ENCODE measurements at regions not wholly inside any gene's neighbourhood (a gene's known extent, or its start where the extent isn't known, plus 50 kb on each side); places are given as distances from the start of the nearest gene placed in this dataset.

- DNase-seq: no peak
These were observed 257.3 kb upstream of the NEIL3 start for GRCh38 chr4:177052211-177052934.

GRCh38 chr4:177057186-177057585 lies 252.5 kb upstream of the NEIL3 start:
- no peak for DNase-seq

GRCh38 chr4:177064116-177064515 lies 245.6 kb upstream of the NEIL3 start:
- no peak for DNase-seq

DNA sequence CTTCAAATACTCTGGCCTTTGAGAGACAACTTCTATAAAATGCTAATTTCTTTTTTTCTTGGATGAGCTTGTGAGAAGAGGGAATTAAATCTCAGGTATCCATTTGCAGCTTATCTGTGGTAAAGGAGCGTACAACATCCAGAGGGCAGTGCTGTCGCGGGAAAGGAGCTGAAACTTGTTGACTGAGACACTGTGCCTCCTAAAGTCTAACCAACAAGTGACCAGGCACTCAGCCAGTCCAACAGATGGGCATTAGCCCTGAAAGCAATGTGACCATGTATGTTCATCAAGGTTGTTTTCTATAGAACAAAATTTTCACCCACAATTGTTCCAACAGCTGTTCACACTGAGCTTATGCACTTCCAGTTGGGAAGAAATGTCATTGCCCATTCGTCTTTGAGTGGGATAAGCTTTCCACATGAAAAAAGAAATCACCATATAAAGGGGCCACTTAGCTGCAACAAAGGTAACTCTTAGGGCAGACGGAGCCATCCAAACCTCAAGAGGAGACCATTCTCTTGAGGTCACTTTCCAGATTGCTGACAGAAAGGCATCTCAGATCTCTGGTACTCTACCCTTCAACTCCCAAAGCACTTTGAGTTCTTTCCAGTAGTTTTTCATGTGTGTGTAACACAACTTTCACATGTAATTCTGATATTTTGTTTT lies 244.8 kb upstream of the NEIL3 start:
- no peak for DNase-seq

GRCh38 chr4:177066746-177067145 lies 242.9 kb upstream of the NEIL3 start:
- no peak for DNase-seq

- no peak for DNase-seq
These were observed 239.1 kb upstream of the NEIL3 start for GRCh38 chr4:177070533-177071058.

- DNase-seq: no peak
These were observed 232.3 kb upstream of the NEIL3 start for GRCh38 chr4:177077095-177077971.

GRCh38 chr4:177079327-177079726 lies 230.3 kb upstream of the NEIL3 start:
- no peak for DNase-seq

DNA sequence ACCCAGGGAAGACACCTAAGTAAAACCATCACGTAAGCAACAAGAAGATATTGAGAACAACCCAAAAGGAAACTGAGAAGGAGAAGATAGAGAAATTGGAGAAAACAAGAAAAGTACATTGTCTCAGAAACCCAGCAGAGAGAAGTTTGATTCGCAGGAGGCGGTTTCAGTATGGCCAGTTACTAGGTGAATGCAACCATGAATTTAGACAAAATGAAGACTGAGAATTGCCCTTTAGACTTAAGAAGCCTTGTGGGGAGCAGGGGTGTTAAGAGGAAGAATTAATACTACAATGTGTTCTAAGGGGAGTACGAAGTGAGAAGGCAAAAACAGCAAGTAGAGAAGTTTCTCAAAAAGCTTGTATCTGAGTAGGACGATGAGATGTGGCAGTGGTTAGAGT lies 229.3 kb upstream of the NEIL3 start:
- no peak for DNase-seq

DNA sequence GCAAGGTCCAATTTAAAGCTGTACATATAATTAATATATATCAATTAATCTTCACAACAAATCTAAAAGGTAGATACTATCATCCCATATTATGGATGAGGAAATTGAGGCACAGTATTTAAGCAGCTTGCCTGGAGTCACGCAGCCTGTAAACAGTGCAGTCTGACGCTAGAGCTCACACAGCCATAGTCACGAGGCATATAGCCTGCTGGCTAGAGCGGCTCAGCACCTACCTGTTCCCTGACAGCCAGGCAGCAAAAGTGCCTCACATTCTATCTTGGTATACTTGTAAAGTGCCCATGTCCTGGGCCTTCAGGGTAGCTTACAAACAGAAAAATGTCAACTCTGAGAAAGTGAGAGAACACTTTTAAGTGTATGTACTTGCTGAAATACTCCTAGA lies 222.6 kb upstream of the NEIL3 start:
- DNase-seq: no peak

DNA sequence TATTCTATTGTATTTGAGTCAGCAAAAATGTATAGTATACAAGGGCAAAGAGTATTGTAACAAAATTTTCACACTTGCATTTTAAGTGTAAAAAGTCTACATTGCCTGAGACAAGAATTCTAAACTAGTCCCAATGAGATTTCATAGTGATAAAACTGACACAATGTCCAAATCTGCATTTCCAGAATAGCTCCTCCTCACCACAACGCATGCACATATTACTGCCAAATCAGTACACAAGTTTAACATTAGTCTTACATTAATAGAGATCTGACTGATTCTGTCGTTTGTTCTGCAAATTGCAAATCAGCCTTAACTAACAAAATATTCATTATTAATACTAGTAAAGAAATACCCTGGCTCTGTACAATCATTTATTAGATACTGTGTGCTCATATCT lies 222.2 kb upstream of the NEIL3 start:
- no peak for DNase-seq

GRCh38 chr4:177091515-177091914 lies 218.2 kb upstream of the NEIL3 start:
- DNase-seq: no peak

GRCh38 chr4:177092807-177093206 lies 216.9 kb upstream of the NEIL3 start:
- DNase-seq: no peak

GRCh38 chr4:177093964-177094363 lies 215.7 kb upstream of the NEIL3 start:
- DNase-seq: no peak

- no peak for DNase-seq
These were observed 212.4 kb upstream of the NEIL3 start for GRCh38 chr4:177097291-177097690.

GRCh38 chr4:177099211-177099610 lies 210.5 kb upstream of the NEIL3 start:
- no peak for DNase-seq

DNA sequence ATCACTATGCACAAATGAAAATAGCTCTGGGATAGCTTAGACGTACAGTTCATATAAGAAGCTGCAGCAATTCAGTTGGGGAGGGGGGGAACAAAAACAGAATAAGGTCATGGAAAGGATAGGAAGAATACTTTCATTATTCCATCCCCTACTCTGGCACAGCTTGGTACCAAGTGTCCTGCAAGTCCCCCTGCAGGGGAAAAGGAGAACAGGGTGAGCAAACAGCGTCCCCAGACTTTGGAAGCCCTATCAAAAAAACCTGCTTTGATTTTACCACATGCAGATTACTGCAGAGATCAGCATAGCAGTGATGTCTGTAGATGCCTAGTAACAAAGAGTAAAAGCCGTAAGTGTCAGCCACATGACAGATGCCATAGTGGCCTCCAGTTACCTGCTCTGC lies 209.4 kb upstream of the NEIL3 start:
- DNase-seq: no peak

DNA sequence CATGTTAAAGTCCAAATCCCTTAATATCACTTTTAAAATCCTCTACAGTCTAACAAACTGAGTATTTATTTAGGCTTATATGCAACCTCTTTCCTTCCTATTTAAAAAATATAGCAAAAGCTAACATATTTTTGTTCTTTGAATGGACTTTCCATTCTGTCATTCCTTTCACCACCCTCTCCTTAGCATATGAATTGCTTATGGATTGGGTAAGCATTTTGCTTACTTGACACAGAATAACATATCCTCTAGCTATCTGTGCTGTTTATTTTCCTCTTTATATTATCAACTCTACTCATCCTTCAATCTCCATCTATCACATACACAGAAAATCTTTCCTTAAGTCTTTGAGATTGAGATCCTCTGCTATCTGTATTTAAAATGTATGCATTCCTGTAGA lies 206.1 kb upstream of the NEIL3 start:
- no peak for DNase-seq

- DNase-seq: no peak
These were observed 204.1 kb upstream of the NEIL3 start for GRCh38 chr4:177105536-177105935.

DNA sequence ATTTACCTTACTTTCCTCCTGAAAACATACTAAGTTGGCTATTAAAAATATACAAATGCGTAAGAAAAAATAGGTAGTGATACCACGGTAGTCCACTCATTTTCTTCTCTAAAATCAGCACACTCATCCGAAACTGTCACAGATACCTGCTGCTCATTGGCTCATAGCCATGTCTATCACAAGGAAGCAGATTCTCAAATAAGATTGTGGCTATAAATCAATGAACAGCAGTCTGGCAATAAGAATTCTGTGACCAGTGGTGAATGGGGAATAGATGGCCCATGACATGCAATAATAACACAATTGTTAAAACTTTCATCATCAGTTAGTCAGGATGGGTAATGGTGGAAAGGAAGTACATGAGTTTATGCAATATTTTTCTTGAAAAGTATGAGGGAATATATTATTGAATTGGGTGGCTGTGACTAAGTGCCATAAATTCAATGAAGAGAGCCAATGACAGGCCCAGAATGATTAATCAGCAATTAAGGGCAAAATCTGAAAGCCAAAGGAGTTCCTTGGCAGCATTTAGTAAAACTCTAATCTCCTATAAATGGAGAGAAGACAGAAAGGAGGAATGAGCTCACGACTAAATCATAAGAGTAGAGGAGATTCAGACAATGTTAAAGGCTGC lies 202.3 kb upstream of the NEIL3 start:
- no peak for DNase-seq

- DNase-seq: no peak
These were observed 201.0 kb upstream of the NEIL3 start for GRCh38 chr4:177108708-177109107.

- DNase-seq: no peak
These were observed 199.9 kb upstream of the NEIL3 start for GRCh38 chr4:177109769-177110168.

GRCh38 chr4:177116161-177116560 lies 193.5 kb upstream of the NEIL3 start:
- no peak for DNase-seq
